Smooth muscle cell (in vitro differentiated cells): ENCODE measurements at regions not wholly inside any gene's neighbourhood (a gene's known extent, or its start where the extent isn't known, plus 50 kb on each side); places are given as distances from the start of the nearest gene placed in this dataset.

ENCODE experiments used
- DNase-seq: peaks from one replicate; lab custom pipeline; 2025; ENCODE audit not compliant: unreplicated experiment; lab: John Stamatoyannopoulos, UW
- H2AFZ ChIP-seq: fragments of 200-600 bp; sonication (generic); 2 replicates; pipeline ENCODE4 v1.6.0; 2016; ENCODE audit warnings: antibody characterized with exemption, low read depth, mild to moderate bottlenecking
- H3F3A ChIP-seq: fragments of 200-600 bp; sonication (generic); 2 replicates; pipeline ENCODE4 v1.6.0; 2017; ENCODE audit warnings: antibody characterized with exemption, low read depth
- H3K27ac ChIP-seq: fragments of 200-600 bp; sonication (generic); 2 replicates; pipeline ENCODE4 v1.5.1; 2016; ENCODE audit warnings: low read depth, mild to moderate bottlenecking
- H3K27me3 ChIP-seq: fragments of 200-600 bp; sonication (generic); 2 replicates; pipeline ENCODE4 v1.6.1; 2016; ENCODE audit warnings: low read depth, mild to moderate bottlenecking
- H3K36me3 ChIP-seq: fragments of 200-600 bp; sonication (generic); 2 replicates; pipeline ENCODE4 v1.5.1; 2016; ENCODE audit warnings: low read depth
- H3K4me1 ChIP-seq: fragments of 200-600 bp; sonication (generic); 2 replicates; pipeline ENCODE4 v1.5.1; 2016; ENCODE audit warnings: low read depth
- H3K4me2 ChIP-seq: fragments of 200-600 bp; sonication (generic); 2 replicates; pipeline ENCODE4 v1.6.0; 2016; ENCODE audit warnings: mild to moderate bottlenecking
- H3K4me3 ChIP-seq: fragments of 200-600 bp; sonication (generic); 2 replicates; pipeline ENCODE4 v1.5.1; 2016; ENCODE audit warnings: mild to moderate bottlenecking
- H3K79me2 ChIP-seq: fragments of 200-600 bp; sonication (generic); 2 replicates; pipeline ENCODE4 v1.6.0; 2016; ENCODE audit warnings: low read depth, mild to moderate bottlenecking
- H3K9ac ChIP-seq: fragments of 200-600 bp; sonication (generic); 2 replicates; pipeline ENCODE4 v1.6.0; 2016; ENCODE audit warnings: low read depth
- H3K9me3 ChIP-seq: fragments of 200-600 bp; sonication (generic); replicated peaks from 2 replicates; pipeline ENCODE4 v1.5.1; 2016; ENCODE audit warnings: low read depth
- H4K20me1 ChIP-seq: fragments of 200-600 bp; sonication (generic); 2 replicates; pipeline ENCODE4 v1.6.0; 2016; ENCODE audit warnings: low read depth
- WGBS: methylation state at CpG from one replicate; pipeline ENCODE4 v1.1.7; 2016; ENCODE audit warnings: low lambda C conversion rate; 5-methylcytosine and 5-hydroxymethylcytosine counted together
- TF ChIP-seq, protein P1 (sequence below): fragments of 200-600 bp; sonication (generic); IDR thresholded peaks from 2 replicates; pipeline ENCODE4 v1.5.1; 2017; ENCODE audit warnings: borderline replicate concordance, mild to moderate bottlenecking, antibody characterized with exemption; ENCODE audit not compliant: insufficient read depth, poor library complexity, severe bottlenecking

DNA sequence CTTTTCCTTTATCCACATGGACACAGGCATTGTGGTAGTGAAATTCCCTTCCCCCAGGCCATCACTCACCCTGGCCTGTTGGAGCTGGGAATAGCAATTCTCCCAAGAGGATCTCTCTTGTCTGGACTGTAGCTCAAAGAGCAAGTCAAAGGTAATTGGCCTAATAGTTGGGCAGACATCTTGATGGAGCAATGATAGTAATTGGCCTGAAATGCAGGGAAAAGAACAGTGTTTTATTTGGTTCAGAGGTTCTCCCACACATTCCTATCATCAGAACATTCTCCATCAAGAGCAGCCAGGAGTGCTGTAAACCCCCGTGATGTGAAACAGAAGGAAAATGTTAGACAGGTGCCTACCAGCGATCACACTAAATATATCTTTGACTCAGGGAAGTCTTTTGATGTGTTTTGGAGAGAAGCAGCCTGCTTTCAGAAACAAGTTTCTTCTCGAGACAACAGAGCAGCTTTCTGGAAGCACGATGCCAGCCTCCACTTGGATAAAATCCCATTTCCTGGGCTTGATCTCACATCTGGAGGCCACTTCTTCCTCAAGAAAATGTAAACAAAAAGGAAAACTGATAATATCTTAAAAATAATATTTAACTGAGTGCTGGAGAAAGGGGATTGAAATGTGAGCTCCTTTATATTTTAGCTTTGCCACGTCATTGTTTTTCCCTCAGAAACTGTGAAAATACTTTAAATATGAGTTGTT lies 198.1 kb upstream of the WWC1 start:
- DNase-seq: no peak
- Histone ChIP-seq H2AFZ (no peak overlapping the region), H4K20me1 (no peaks in the 10 kb centered on the region), H3K9ac (no peak overlapping the region), H3K4me3 (no peak overlapping the region), H3F3A (no peaks in the 10 kb centered on the region), H3K4me2 (peak overlapping the region; percentile 22), H3K27ac (no peak overlapping the region), H3K79me2 (no peaks in the 10 kb centered on the region), H3K36me3 (no peaks in the 10 kb centered on the region), H3K4me1 (no peaks in the 10 kb centered on the region), H3K9me3 (no peaks in the 10 kb centered on the region), H3K27me3 (no peaks in the 10 kb centered on the region)
- WGBS: 45% methylated on average over 5 of the region's 5 CpGs
- TF ChIP-seq, protein P1, sequence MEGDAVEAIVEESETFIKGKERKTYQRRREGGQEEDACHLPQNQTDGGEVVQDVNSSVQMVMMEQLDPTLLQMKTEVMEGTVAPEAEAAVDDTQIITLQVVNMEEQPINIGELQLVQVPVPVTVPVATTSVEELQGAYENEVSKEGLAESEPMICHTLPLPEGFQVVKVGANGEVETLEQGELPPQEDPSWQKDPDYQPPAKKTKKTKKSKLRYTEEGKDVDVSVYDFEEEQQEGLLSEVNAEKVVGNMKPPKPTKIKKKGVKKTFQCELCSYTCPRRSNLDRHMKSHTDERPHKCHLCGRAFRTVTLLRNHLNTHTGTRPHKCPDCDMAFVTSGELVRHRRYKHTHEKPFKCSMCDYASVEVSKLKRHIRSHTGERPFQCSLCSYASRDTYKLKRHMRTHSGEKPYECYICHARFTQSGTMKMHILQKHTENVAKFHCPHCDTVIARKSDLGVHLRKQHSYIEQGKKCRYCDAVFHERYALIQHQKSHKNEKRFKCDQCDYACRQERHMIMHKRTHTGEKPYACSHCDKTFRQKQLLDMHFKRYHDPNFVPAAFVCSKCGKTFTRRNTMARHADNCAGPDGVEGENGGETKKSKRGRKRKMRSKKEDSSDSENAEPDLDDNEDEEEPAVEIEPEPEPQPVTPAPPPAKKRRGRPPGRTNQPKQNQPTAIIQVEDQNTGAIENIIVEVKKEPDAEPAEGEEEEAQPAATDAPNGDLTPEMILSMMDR: no peak

DNA sequence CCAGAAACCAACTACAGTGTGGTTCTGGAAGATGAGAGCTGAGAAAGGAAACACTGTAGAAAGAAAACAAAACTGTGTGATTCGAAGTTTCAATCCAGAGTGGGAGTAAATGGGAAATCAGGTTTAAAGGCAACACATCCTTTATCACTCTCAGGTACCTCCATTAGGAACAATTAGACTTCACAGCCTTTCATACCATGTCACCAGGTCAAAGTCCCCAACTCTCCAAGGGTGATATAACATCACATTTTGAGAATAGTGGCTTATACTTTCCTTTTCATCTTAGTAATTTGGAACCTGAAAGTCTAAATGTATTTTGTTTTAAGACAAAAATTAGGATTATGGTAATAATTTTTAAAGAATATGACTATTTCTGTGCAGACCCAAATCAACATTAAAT lies 194.9 kb upstream of the WWC1 start:
- H3K36me3 ChIP-seq: no peaks in the 10 kb centered on the region
- no peak overlapping the region for H2AFZ ChIP-seq
- H3K27ac ChIP-seq: no peak overlapping the region
- H3K4me1 ChIP-seq: no peaks in the 10 kb centered on the region
- no peaks in the 10 kb centered on the region for H4K20me1 ChIP-seq
- no peak for DNase-seq
- no peak overlapping the region for H3K9ac ChIP-seq
- no peak overlapping the region for H3K4me3 ChIP-seq
- no peaks in the 10 kb centered on the region for H3F3A ChIP-seq
- TF ChIP-seq, protein P1: no peak
- H3K9me3 ChIP-seq: no peaks in the 10 kb centered on the region
- 81% methylated on average over 1 of the region's 1 CpG for WGBS
- no peaks in the 10 kb centered on the region for H3K79me2 ChIP-seq
- H3K4me2 ChIP-seq: no peak overlapping the region
- no peaks in the 10 kb centered on the region for H3K27me3 ChIP-seq

DNA sequence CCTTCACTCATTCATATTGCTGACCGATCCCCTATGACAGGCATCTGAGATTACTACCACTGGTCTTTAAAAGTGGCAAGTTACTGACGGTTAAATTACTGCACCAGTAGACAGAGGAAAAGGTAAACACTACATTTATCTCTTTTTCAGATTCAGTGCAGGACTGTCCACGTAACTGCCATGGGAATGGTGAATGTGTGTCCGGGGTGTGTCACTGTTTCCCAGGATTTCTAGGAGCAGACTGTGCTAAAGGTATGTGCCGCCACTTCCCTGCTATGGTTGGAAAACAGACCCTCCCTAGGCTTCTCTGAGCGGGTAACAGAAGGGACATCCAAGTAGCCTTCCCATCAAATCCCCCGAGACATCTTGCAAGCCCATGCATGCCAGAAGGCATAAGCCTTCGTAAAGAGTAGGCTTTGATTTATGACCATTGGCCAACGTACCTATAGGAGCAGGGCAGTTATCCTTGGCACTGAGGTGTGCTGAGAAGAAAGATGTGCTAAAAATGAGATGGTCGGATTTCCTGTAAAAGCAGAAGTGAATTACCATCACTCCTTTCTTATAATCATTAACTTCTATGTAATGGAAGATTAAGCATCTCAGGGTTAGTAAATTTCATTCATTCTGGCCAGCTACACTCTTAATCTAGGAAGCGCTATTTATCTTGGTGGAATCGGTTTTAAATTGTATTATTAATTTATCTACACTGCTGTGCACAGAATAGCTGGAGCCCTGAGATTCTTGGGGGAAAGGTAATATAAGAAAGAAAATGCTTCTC lies 193.4 kb upstream of the WWC1 start:
- Histone ChIP-seq H4K20me1 (no peaks in the 10 kb centered on the region), H3K27ac (no peak overlapping the region), H3K36me3 (no peaks in the 10 kb centered on the region), H3K4me2 (no peak overlapping the region), H2AFZ (no peak overlapping the region), H3K27me3 (no peaks in the 10 kb centered on the region), H3K4me3 (no peak overlapping the region), H3K9me3 (no peaks in the 10 kb centered on the region), H3F3A (no peaks in the 10 kb centered on the region), H3K9ac (no peak overlapping the region), H3K4me1 (no peaks in the 10 kb centered on the region), H3K79me2 (no peaks in the 10 kb centered on the region)
- 81% methylated on average over 12 of the region's 12 CpGs for WGBS
- DNase-seq: no peak
- TF ChIP-seq, protein P1: no peak
